Vagina (tissue), 2 donors: ENCODE measurements at regions not wholly inside any gene's neighbourhood (a gene's known extent, or its start where the extent isn't known, plus 50 kb on each side); places are given as distances from the start of the nearest gene placed in this dataset.

Experiments used
- DNase-seq, 2 donors: peaks; one replicate each; pipeline ENCODE4 v3.0.0-alpha.2; 2017; ENCODE audit errors: extremely low spot score in 2 of 2
- H3K27ac ChIP-seq: fragments of 200-600 bp; sonication (generic); one replicate; pipeline ENCODE4 v1.5.1; 2019
- H3K27me3 ChIP-seq: fragments of 200-600 bp; sonication (generic); one replicate; pipeline ENCODE4 v1.5.1; 2019
- H3K36me3 ChIP-seq, 2 donors: fragments of 200-600 bp; sonication (generic); one replicate each; pipeline ENCODE4 v1.5.1; 2017 to 2019
- H3K4me1 ChIP-seq: fragments of 200-600 bp; sonication (generic); one replicate; pipeline ENCODE4 v1.5.1; 2019
- H3K4me3 ChIP-seq, 2 donors: fragments of 200-600 bp; sonication (generic); 1 replicate in 1 of 2; 2 replicates in 1 of 2; pipeline ENCODE4 v1.5.1; 2016 to 2019
- H3K9me3 ChIP-seq: fragments of 200-600 bp; sonication (generic); one replicate; pipeline ENCODE4 v1.5.1; 2019
- POLR2A ChIP-seq, 2 donors: fragments of 450-650 bp; IDR thresholded peaks; one replicate each; pipeline ENCODE4 v1.6.1; 2017; ENCODE audit warnings: antibody characterized with exemption in 2 of 2, mild to moderate bottlenecking in 2 of 2, moderate library complexity in 2 of 2
- POLR2AphosphoS5 ChIP-seq, 2 donors: sonication (generic); formaldehyde crosslinking; IDR thresholded peaks; one replicate each; pipeline ENCODE4 v1.9.0; 2017; ENCODE audit warnings: antibody characterized with exemption in 2 of 2, mild to moderate bottlenecking in 2 of 2, low read depth in 1 of 2; ENCODE audit not compliant: insufficient read depth in 1 of 2
- intact Hi-C: fragments of 100-400 bp; cut with DNase I; formaldehyde crosslinking; loops from one replicate; pipeline ENCODE4 v1.15.1; 2023
- TF ChIP-seq, protein P1 (sequence below), 3 experiments: fragments of 450-650 bp in 2 of 3; fragments of 200-600 bp in 1 of 3; sonication (generic) in 1 of 3; IDR thresholded peaks; one replicate each; pipeline ENCODE4 v1.5.1; 2017 to 2019; ENCODE audit warnings: antibody characterized with exemption in 3 of 3, mild to moderate bottlenecking in 2 of 3, moderate library complexity in 2 of 3

DNA sequence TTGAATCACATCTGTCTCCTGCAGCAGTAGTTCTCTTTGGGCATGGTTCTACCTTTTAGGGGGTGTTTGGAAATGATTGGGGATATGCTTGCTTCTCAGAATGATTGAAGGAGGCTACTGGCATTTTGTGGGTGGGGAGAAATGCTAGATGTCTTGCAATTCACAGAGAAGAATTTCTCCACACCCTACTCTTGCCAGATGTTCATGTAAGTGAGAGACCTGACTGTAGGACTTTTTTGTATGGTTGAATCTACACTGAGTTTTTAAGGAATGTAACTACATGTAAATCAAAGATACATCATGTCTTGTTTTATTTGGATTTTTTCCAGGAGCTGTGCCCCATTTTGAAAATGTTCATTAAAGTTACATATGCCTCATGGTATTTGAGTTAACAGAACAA, 311.9 kb downstream of the PRDM2 start:
- H3K36me3 ChIP-seq = no peaks in the 10 kb centered on the region
- no peak for DNase-seq
- H3K27ac ChIP-seq = no peak overlapping the region
- H3K27me3 ChIP-seq = no peaks in the 10 kb centered on the region
- TF ChIP-seq POLR2AphosphoS5 (IDR thresholded peaks at IDR 0.05; ENCODE audit: insufficient read depth in 1 of 2, low read depth in 1 of 2) (no peak), POLR2A (IDR thresholded peaks at IDR 0.05) (no peak)
- TF ChIP-seq, protein P1, sequence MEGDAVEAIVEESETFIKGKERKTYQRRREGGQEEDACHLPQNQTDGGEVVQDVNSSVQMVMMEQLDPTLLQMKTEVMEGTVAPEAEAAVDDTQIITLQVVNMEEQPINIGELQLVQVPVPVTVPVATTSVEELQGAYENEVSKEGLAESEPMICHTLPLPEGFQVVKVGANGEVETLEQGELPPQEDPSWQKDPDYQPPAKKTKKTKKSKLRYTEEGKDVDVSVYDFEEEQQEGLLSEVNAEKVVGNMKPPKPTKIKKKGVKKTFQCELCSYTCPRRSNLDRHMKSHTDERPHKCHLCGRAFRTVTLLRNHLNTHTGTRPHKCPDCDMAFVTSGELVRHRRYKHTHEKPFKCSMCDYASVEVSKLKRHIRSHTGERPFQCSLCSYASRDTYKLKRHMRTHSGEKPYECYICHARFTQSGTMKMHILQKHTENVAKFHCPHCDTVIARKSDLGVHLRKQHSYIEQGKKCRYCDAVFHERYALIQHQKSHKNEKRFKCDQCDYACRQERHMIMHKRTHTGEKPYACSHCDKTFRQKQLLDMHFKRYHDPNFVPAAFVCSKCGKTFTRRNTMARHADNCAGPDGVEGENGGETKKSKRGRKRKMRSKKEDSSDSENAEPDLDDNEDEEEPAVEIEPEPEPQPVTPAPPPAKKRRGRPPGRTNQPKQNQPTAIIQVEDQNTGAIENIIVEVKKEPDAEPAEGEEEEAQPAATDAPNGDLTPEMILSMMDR (IDR thresholded peaks at IDR 0.05) = no peak
- intact Hi-C loops = no loop called here
- H3K9me3 ChIP-seq = no peaks in the 10 kb centered on the region
- no peak overlapping the region for H3K4me3 ChIP-seq
- H3K4me1 ChIP-seq = no peaks in the 10 kb centered on the region

DNA sequence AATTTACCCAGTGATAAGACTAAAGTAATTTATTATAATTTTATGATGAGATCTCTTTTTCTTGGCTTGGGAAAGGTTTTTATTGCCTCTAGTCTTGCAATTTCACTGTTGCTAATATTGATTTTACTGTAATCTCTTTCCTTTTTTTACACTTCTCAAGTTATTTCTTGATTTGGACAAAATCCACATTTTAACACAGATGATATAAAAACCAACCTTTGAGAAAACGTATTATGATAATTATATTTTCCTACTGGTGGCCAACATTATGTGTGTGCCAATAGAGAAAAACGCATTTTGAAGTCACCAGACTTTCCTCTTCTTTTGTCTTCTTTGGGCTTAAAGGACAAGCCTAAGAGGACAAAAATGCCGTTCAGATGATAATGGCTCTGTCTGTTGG, 314.9 kb downstream of the PRDM2 start:
- no peak for DNase-seq
- H3K4me3 ChIP-seq = no peak overlapping the region
- TF ChIP-seq, protein P1 (IDR thresholded peaks at IDR 0.05) = no peak
- TF ChIP-seq POLR2AphosphoS5 (IDR thresholded peaks at IDR 0.05; ENCODE audit: insufficient read depth in 1 of 2, low read depth in 1 of 2) (no peak), POLR2A (IDR thresholded peaks at IDR 0.05) (no peak)
- intact Hi-C loops = no loop called here
- no peaks in the 10 kb centered on the region for H3K36me3 ChIP-seq
- no peak overlapping the region for H3K27ac ChIP-seq
- no peaks in the 10 kb centered on the region for H3K27me3 ChIP-seq
- H3K9me3 ChIP-seq = no peaks in the 10 kb centered on the region
- H3K4me1 ChIP-seq = no peaks in the 10 kb centered on the region

DNA sequence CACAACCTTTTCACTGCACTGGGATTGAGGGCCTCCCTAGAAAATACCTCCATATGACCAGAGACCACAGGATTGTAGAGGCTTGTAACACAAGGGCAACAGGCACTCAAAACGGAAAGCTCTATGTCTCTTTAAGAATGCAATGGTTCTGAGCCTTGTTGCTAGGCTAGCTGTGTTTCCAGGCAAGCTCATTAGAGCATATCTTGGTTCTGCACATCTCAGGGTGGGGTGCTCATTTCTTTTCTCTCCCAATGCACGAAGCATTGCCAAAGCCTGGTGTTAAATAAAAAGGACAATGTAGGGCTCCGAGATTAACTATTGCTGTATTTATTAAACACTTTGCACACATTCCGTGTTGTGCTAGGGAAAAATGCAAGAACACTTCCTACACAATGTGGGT, 315.9 kb downstream of the PRDM2 start:
- H3K36me3 ChIP-seq = no peaks in the 10 kb centered on the region
- no peaks in the 10 kb centered on the region for H3K27me3 ChIP-seq
- peak in 1 of 2 donors; percentile 34 for DNase-seq
- H3K4me1 ChIP-seq = no peaks in the 10 kb centered on the region
- H3K27ac ChIP-seq = no peak overlapping the region
- no peak for TF ChIP-seq POLR2AphosphoS5 (IDR thresholded peaks at IDR 0.05; ENCODE audit: insufficient read depth in 1 of 2, low read depth in 1 of 2)
- intact Hi-C loops = no loop called here
- no peaks in the 10 kb centered on the region for H3K9me3 ChIP-seq
- H3K4me3 ChIP-seq = no peak overlapping the region

DNA sequence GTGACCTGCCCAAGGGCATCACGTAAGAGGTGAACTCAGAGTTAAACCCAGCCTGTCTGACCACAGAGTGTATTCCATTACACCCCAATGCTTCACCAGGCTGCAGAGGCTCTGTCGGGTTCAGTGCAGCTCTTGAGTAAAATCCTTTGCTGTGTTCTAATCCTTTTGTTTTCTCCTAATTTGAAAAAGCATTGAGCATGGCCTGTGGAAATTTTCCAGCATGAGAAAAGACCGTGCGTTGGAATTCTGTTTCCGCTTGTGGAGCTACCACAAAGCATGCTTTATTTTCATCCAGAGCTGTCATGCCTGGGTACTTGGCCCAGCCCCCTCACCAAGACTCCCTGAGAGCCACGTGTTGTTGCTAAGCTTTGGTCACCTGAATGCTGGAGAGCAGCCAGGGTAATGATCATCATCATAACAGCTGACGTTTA, 317.6 kb downstream of the PRDM2 start:
- intact Hi-C loops = no loop called here
- no peak for TF ChIP-seq POLR2A (IDR thresholded peaks at IDR 0.05)
- no peak for TF ChIP-seq POLR2AphosphoS5 (IDR thresholded peaks at IDR 0.05; ENCODE audit: insufficient read depth in 1 of 2, low read depth in 1 of 2)
- TF ChIP-seq, protein P1 (IDR thresholded peaks at IDR 0.05) = no peak
- Histone ChIP-seq H3K27ac (no peak overlapping the region), H3K9me3 (no peaks in the 10 kb centered on the region), H3K36me3 (no peaks in the 10 kb centered on the region), H3K4me1 (no peaks in the 10 kb centered on the region), H3K27me3 (no peaks in the 10 kb centered on the region), H3K4me3 (no peak overlapping the region)
- DNase-seq = no peak

DNA sequence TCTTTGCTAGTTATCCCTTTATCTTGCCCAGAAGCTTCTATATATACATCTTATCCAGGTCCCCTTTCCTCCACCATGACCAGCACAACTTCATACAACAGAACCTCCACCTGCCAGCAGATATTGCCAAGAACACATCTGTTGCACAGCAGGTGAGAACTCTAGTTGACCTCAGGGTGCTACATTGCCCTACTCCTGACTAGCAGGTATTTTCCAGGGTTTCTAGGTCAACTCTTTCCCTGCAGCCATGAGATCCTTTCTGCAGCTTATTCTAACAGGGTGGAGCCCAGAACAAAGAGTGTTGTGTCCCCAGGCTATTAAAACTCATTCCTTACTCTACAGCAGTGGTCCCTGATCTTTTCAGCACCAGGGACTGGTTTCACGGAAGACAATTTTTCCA, 319.5 kb downstream of the PRDM2 start:
- H3K9me3 ChIP-seq = no peaks in the 10 kb centered on the region
- intact Hi-C loops = no loop called here
- no peak overlapping the region for H3K4me3 ChIP-seq
- no peaks in the 10 kb centered on the region for H3K36me3 ChIP-seq
- DNase-seq = no peak
- H3K27ac ChIP-seq = no peak overlapping the region
- H3K27me3 ChIP-seq = no peaks in the 10 kb centered on the region
- no peaks in the 10 kb centered on the region for H3K4me1 ChIP-seq
- TF ChIP-seq POLR2A (IDR thresholded peaks at IDR 0.05) = no peak
- TF ChIP-seq POLR2AphosphoS5 (IDR thresholded peaks at IDR 0.05; ENCODE audit: insufficient read depth in 1 of 2, low read depth in 1 of 2) = no peak
- TF ChIP-seq, protein P1 (IDR thresholded peaks at IDR 0.05) = no peak

DNA sequence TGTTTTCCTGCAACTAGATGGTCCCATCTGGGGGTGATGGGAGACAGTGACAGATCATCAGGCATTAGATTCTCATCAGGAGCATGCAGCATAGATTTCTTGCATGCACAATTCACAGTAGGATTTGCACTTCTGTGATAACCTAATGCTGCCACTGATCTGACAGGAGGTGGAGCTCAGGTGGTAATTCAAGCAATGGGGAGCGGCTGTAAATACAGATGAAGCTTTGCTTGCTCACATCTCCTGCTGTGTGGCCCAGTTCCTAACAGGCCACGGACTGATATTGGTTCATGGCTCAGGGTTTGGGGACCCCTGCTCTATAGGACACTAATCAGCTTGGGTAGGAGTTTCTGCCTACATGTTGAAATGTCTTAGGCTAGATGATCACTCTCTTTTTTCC, 320.0 kb downstream of the PRDM2 start:
- intact Hi-C loops = no loop called here
- H3K27ac ChIP-seq = no peak overlapping the region
- H3K36me3 ChIP-seq = no peaks in the 10 kb centered on the region
- TF ChIP-seq POLR2A (IDR thresholded peaks at IDR 0.05) = no peak
- TF ChIP-seq POLR2AphosphoS5 (IDR thresholded peaks at IDR 0.05; ENCODE audit: insufficient read depth in 1 of 2, low read depth in 1 of 2) = no peak
- TF ChIP-seq, protein P1 (IDR thresholded peaks at IDR 0.05) = no peak
- no peaks in the 10 kb centered on the region for H3K27me3 ChIP-seq
- H3K4me3 ChIP-seq = no peak overlapping the region
- no peaks in the 10 kb centered on the region for H3K4me1 ChIP-seq
- no peaks in the 10 kb centered on the region for H3K9me3 ChIP-seq
- DNase-seq = no peak
